ENCODE measurements at regions not wholly inside any gene's neighbourhood (a gene's known extent, or its start where the extent isn't known, plus 50 kb on each side); places are given as distances from the start of the nearest gene placed in this dataset.

GRCh38 chr15:29952225-29952624 is 130.0 kb upstream of the TJP1 start:
- FAIRE-seq, result no peak

- FAIRE-seq, result no peak
Observed at GRCh38 chr15:29945943-29946596, 123.8 kb upstream of the TJP1 start.

GRCh38 chr15:29944925-29945324 is 122.7 kb upstream of the TJP1 start:
- no peak for FAIRE-seq

GRCh38 chr15:29942548-29942947 is 120.3 kb upstream of the TJP1 start:
- no peak for FAIRE-seq

- FAIRE-seq, result no peak
Observed at GRCh38 chr15:29942143-29942542, 119.9 kb upstream of the TJP1 start.

GRCh38 chr15:29939404-29939803 is 117.1 kb upstream of the TJP1 start:
- FAIRE-seq, result no peak

GRCh38 chr15:29938361-29939335 is 116.4 kb upstream of the TJP1 start:
- peak; percentile 53 for FAIRE-seq

- FAIRE-seq, result no peak
Observed at GRCh38 chr15:29937956-29938355, 115.7 kb upstream of the TJP1 start.

GRCh38 chr15:29936353-29937049 is 114.2 kb upstream of the TJP1 start:
- no peak for FAIRE-seq

GRCh38 chr15:29935296-29936004 is 113.2 kb upstream of the TJP1 start:
- no peak for FAIRE-seq

GRCh38 chr15:29934251-29934650 is 112.0 kb upstream of the TJP1 start:
- no peak for FAIRE-seq

GRCh38 chr15:29933042-29933803 is 111.0 kb upstream of the TJP1 start:
- FAIRE-seq, result no peak

- no peak for FAIRE-seq
Observed at GRCh38 chr15:29926083-29926388, 103.8 kb upstream of the TJP1 start.

- FAIRE-seq, result peak; percentile 53
Observed at GRCh38 chr15:29925227-29926082, 103.2 kb upstream of the TJP1 start.

- FAIRE-seq, result no peak
Observed at GRCh38 chr15:29924750-29925149, 102.5 kb upstream of the TJP1 start.

GRCh38 chr15:29922191-29922590 is 99.9 kb upstream of the TJP1 start:
- no peak for FAIRE-seq

GRCh38 chr15:29921130-29921601 is 98.9 kb upstream of the TJP1 start:
- no peak for FAIRE-seq

- FAIRE-seq, result no peak
Observed at GRCh38 chr15:29920515-29920914, 98.2 kb upstream of the TJP1 start.

GRCh38 chr15:29919380-29919881 is 97.2 kb upstream of the TJP1 start:
- no peak for FAIRE-seq

All from colon (tissue), 2 donors.